Left lung (tissue), 4 donors: ENCODE measurements at regions not wholly inside any gene's neighbourhood (a gene's known extent, or its start where the extent isn't known, plus 50 kb on each side); places are given as distances from the start of the nearest gene placed in this dataset.

Experiments used
- ATAC-seq: fragments of 200-7000 bp; cut with Tn5 transposase; one replicate; pipeline ENCODE4 v1.9.1; 2020; ENCODE audit warnings: moderate library complexity
- DNase-seq, 4 donors: peaks; one replicate each; pipeline ENCODE4 v3.0.0-alpha.2; 2013 to 2020
- H3K27ac ChIP-seq, 2 donors: fragments of 200-600 bp; sonication (generic) in 1 of 2; one replicate each; pipeline versions ENCODE4 v1.5.0 to v1.8.0; 2020 to 2021
- H3K27me3 ChIP-seq, 2 donors: fragments of 200-600 bp; sonication (generic) in 1 of 2; one replicate each; pipeline versions ENCODE4 v1.5.0 to v1.8.0; 2020 to 2021
- H3K36me3 ChIP-seq, 2 donors: fragments of 200-600 bp; sonication (generic) in 1 of 2; one replicate each; pipeline versions ENCODE4 v1.5.0 to v1.8.0; 2020 to 2021
- H3K4me1 ChIP-seq, 2 donors: fragments of 200-600 bp; one replicate each; pipeline ENCODE4 v1.8.0; 2021
- H3K4me3 ChIP-seq, 2 donors: fragments of 200-600 bp; sonication (generic) in 1 of 2; one replicate each; pipeline versions ENCODE4 v1.5.0 to v1.8.0; 2020 to 2021; ENCODE audit warnings: mild to moderate bottlenecking in 1 of 2
- H3K9me3 ChIP-seq, 2 donors: fragments of 200-600 bp; sonication (generic) in 1 of 2; one replicate each; pipeline versions ENCODE4 v1.5.0 to v1.8.0; 2020 to 2021
- CTCF ChIP-seq, 2 donors: fragments of 200-600 bp; sonication (generic) in 1 of 2; IDR thresholded peaks; one replicate each; pipeline versions ENCODE4 v1.5.0 to v1.8.0; 2021; ENCODE audit warnings: antibody characterized with exemption in 2 of 2
- intact Hi-C, 2 donors: fragments of 100-400 bp; cut with DNase I; formaldehyde crosslinking; loops; one replicate each; pipeline versions ENCODE4 v1.11.2 to v1.14.2; 2022
- donor health status: DM: no; HTN: yes; CAD: no.
- donor health status: DM: no; HTN: no; CAD: no.

- H3K9me3 ChIP-seq, result no peaks in the 10 kb centered on the region
- TF ChIP-seq CTCF (IDR thresholded peaks at IDR 0.05), result no peak
- DNase-seq, result no peak
- no peak overlapping the region for H3K27ac ChIP-seq
- intact Hi-C loops, result no loop called here
- no peak overlapping the region for H3K4me3 ChIP-seq
- no peaks in the 10 kb centered on the region for H3K27me3 ChIP-seq
- no peak for ATAC-seq
- H3K36me3 ChIP-seq, result no peaks in the 10 kb centered on the region
- H3K4me1 ChIP-seq, result no peaks in the 10 kb centered on the region
Measured at GRCh38 chr5:31137676-31138075, 55.8 kb upstream of the CDH6 start.

GRCh38 chr5:31135542-31135941 is 57.9 kb upstream of the CDH6 start:
- TF ChIP-seq CTCF (IDR thresholded peaks at IDR 0.05), result no peak
- no peaks in the 10 kb centered on the region for H3K27me3 ChIP-seq
- H3K4me3 ChIP-seq, result no peak overlapping the region
- ATAC-seq (no peak), DNase-seq (no peak)
- H3K4me1 ChIP-seq, result no peaks in the 10 kb centered on the region
- no peak overlapping the region for H3K27ac ChIP-seq
- H3K36me3 ChIP-seq, result no peaks in the 10 kb centered on the region
- intact Hi-C loops, result no loop called here
- no peaks in the 10 kb centered on the region for H3K9me3 ChIP-seq

- no peak for TF ChIP-seq CTCF (IDR thresholded peaks at IDR 0.05)
- intact Hi-C loops, result no loop called here
Measured at GRCh38 chr5:31133488-31133887, 60.0 kb upstream of the CDH6 start.

GRCh38 chr5:31131381-31131891 is 62.0 kb upstream of the CDH6 start:
- DNase-seq, result no peak
- no peak overlapping the region for H3K27ac ChIP-seq

More at GRCh38 chr5:31133488-31133887, 60.0 kb upstream of the CDH6 start:
- Histone ChIP-seq H3K4me1 (no peaks in the 10 kb centered on the region), H3K4me3 (no peak overlapping the region), H3K27me3 (no peaks in the 10 kb centered on the region), H3K27ac (no peak overlapping the region), H3K9me3 (no peaks in the 10 kb centered on the region), H3K36me3 (no peaks in the 10 kb centered on the region)
- ATAC-seq, result no peak
- no peak for DNase-seq

GRCh38 chr5:31130676-31131075 is 62.8 kb upstream of the CDH6 start:
- no peaks in the 10 kb centered on the region for H3K27me3 ChIP-seq
- no peak overlapping the region for H3K27ac ChIP-seq
- intact Hi-C loops, result no loop called here
- TF ChIP-seq CTCF (IDR thresholded peaks at IDR 0.05), result no peak
- no peaks in the 10 kb centered on the region for H3K9me3 ChIP-seq
- ATAC-seq, result no peak
- DNase-seq, result no peak
- no peaks in the 10 kb centered on the region for H3K4me1 ChIP-seq
- H3K36me3 ChIP-seq, result no peaks in the 10 kb centered on the region
- H3K4me3 ChIP-seq, result no peak overlapping the region

More at GRCh38 chr5:31131381-31131891, 62.0 kb upstream of the CDH6 start:
- intact Hi-C loops, result no loop called here
- H3K4me1 ChIP-seq, result no peaks in the 10 kb centered on the region
- no peaks in the 10 kb centered on the region for H3K27me3 ChIP-seq
- no peaks in the 10 kb centered on the region for H3K9me3 ChIP-seq
- H3K4me3 ChIP-seq, result no peak overlapping the region
- no peak for TF ChIP-seq CTCF (IDR thresholded peaks at IDR 0.05)
- ATAC-seq, result no peak
- no peaks in the 10 kb centered on the region for H3K36me3 ChIP-seq
